ENCODE measurements at regions not wholly inside any gene's neighbourhood (a gene's known extent, or its start where the extent isn't known, plus 50 kb on each side); places are given as distances from the start of the nearest gene placed in this dataset.

DNA sequence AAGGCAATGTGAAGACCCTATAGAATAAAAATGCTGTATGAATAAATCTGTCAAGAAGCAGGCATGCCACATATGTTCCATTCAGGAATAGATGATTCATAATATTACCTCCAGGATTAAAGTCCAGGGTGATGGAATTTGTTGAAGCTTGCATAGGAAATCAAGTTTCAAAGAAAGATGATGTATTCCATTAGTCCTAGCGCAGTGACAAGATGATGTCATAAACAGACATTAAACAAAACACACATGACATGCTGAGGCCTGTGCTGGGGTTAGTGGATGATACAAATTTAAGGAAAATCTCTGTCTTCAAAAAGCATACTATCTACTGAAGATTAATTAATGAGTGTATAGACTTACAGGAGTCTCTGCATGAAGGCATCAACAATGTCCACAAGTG lies 1025.2 kb downstream of the CDH11 start:
- H3K18ac ChIP-seq (ENCODE audit: low read length): no peak overlapping the region
- no peak overlapping the region for H3K27ac ChIP-seq (replicated peaks; ENCODE audit: low read length)
- H3K4ac ChIP-seq (ENCODE audit: low read length): no peak overlapping the region
- no peak overlapping the region for H3K14ac ChIP-seq (ENCODE audit: low read length)
- no peak overlapping the region for H2AFZ ChIP-seq (ENCODE audit: low read length)
- H4K8ac ChIP-seq (ENCODE audit: low read depth, low read length): no peak overlapping the region
- no peaks in the 10 kb centered on the region for H3K79me1 ChIP-seq (ENCODE audit: low read depth, low read length)
- H2BK12ac ChIP-seq (ENCODE audit: low read length): no peak overlapping the region
- H3K23ac ChIP-seq (ENCODE audit: low read depth, low read length, poor library complexity): no peak overlapping the region
- H3K27me3 ChIP-seq (ENCODE audit: control insufficient read depth in 3 of 3, insufficient read depth in 3 of 3, low read depth in 1 of 3, low read length in 3 of 3): no peaks in the 10 kb centered on the region
- no peak overlapping the region for H4K91ac ChIP-seq (ENCODE audit: low read depth, low read length, poor library complexity)
- H2AK5ac ChIP-seq (ENCODE audit: low read depth, low read length): no peak overlapping the region
- H3K4me2 ChIP-seq (ENCODE audit: insufficient read depth, low read length, poor library complexity, severe bottlenecking): no peak overlapping the region
- no peaks in the 10 kb centered on the region for H3K36me3 ChIP-seq (replicated peaks in 1 of 2; ENCODE audit: control insufficient read depth in 2 of 2, insufficient read depth in 2 of 2, low read length in 2 of 2)
- H3K9ac ChIP-seq (ENCODE audit: low read depth, low read length, poor library complexity): no peak overlapping the region
- H2BK120ac ChIP-seq (ENCODE audit: low read depth, low read length): no peak overlapping the region
- H3K4me3 ChIP-seq (ENCODE audit: low read length in 2 of 2): no peak overlapping the region
- H2BK5ac ChIP-seq (ENCODE audit: low read length): no peak overlapping the region
- H3K4me1 ChIP-seq (ENCODE audit: control insufficient read depth in 2 of 2, insufficient read depth in 1 of 2, low read depth in 1 of 2, low read length in 2 of 2): peaks cover 7 to 8% of the 10 kb centered on the region in 2 donors
- DNase-seq (ENCODE audit: low spot score): no peak
- H2BK15ac ChIP-seq (ENCODE audit: low read length): no peak overlapping the region
- WGBS, 2 donors (ENCODE audit: extremely low coverage in 2 of 2, insufficient read length in 2 of 2, insufficient replicate concordance in 1 of 2): no CpG with 5 or more reads among the region's 1 CpG
- no peaks in the 10 kb centered on the region for H3K9me3 ChIP-seq (replicated peaks in 1 of 2; ENCODE audit: control insufficient read depth in 2 of 2, insufficient read depth in 1 of 2, low read depth in 1 of 2, low read length in 2 of 2)

- no CpG with 5 or more reads among the region's 7 CpGs for WGBS, 2 donors (ENCODE audit: extremely low coverage in 2 of 2, insufficient read length in 2 of 2, insufficient replicate concordance in 1 of 2)
- Histone ChIP-seq H3K4me3 (ENCODE audit: low read length in 2 of 2) (no peak overlapping the region), H3K9ac (ENCODE audit: low read depth, low read length, poor library complexity) (no peak overlapping the region), H4K91ac (ENCODE audit: low read depth, low read length, poor library complexity) (no peak overlapping the region), H3K4me1 (ENCODE audit: control insufficient read depth in 2 of 2, insufficient read depth in 1 of 2, low read depth in 1 of 2, low read length in 2 of 2) (peaks cover 7 to 8% of the 10 kb centered on the region in 2 donors), H3K14ac (ENCODE audit: low read length) (no peak overlapping the region), H3K23ac (ENCODE audit: low read depth, low read length, poor library complexity) (no peak overlapping the region), H2BK120ac (ENCODE audit: low read depth, low read length) (no peak overlapping the region), H4K8ac (ENCODE audit: low read depth, low read length) (no peak overlapping the region), H2BK5ac (ENCODE audit: low read length) (no peak overlapping the region), H3K36me3 (replicated peaks in 1 of 2; ENCODE audit: control insufficient read depth in 2 of 2, insufficient read depth in 2 of 2, low read length in 2 of 2) (no peaks in the 10 kb centered on the region), H3K27ac (replicated peaks; ENCODE audit: low read length) (no peak overlapping the region), H2AFZ (ENCODE audit: low read length) (no peak overlapping the region), H3K18ac (ENCODE audit: low read length) (no peak overlapping the region), H3K9me3 (replicated peaks in 1 of 2; ENCODE audit: control insufficient read depth in 2 of 2, insufficient read depth in 1 of 2, low read depth in 1 of 2, low read length in 2 of 2) (no peaks in the 10 kb centered on the region), H2BK15ac (ENCODE audit: low read length) (no peak overlapping the region), H3K4ac (ENCODE audit: low read length) (no peak overlapping the region), H2AK5ac (ENCODE audit: low read depth, low read length) (no peak overlapping the region), H3K4me2 (ENCODE audit: insufficient read depth, low read length, poor library complexity, severe bottlenecking) (no peak overlapping the region), H3K27me3 (ENCODE audit: control insufficient read depth in 3 of 3, insufficient read depth in 3 of 3, low read depth in 1 of 3, low read length in 3 of 3) (no peaks in the 10 kb centered on the region), H3K79me1 (ENCODE audit: low read depth, low read length) (no peaks in the 10 kb centered on the region), H2BK12ac (ENCODE audit: low read length) (no peak overlapping the region)
- no peak for DNase-seq (ENCODE audit: low spot score)
These were observed 1026.8 kb downstream of the CDH11 start for GRCh38 chr16:64094992-64095634.

DNA sequence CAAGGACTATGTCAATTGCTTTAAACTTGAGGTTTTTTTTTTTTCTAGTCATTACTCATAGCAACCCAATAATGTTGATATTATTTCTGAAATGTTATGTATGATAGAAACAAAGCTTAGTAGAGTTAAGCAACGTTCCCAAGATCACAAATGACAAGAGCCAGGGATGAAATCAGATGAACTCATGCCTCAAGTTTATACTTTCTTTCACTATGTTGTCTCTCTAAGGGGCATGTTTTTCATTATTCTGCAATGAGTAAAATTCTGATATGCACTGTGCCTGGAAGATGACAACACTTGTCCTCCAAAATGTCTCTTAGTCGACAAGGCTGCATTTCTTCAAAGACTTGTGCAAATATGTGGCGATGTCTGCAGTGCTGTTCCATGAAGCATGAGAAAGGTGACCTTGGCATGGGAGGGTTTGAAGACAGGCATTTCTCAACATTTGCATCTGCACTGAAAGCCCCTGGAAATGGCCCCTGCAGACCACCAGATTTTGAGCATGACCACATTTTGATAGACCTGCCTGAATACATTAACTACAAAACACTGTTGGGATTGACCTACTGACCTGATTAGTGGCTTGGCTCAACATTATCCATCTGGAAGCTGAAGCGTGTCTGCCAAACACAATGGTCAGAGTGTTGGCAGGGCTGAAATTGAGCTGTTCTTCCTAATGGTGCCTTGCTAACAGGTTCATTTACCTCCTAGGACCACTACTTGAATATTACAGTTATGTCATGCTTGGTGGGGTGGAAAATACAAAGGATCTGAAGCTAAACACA lies 1027.5 kb downstream of the CDH11 start:
- peak; percentile 21 for DNase-seq (ENCODE audit: low spot score)
- no peak overlapping the region for H3K9ac ChIP-seq (ENCODE audit: low read depth, low read length, poor library complexity)
- WGBS, 2 donors (ENCODE audit: extremely low coverage in 2 of 2, insufficient read length in 2 of 2, insufficient replicate concordance in 1 of 2): no CpG with 5 or more reads among the region's 4 CpGs

GRCh38 chr16:64092271-64092670 lies 1029.6 kb downstream of the CDH11 start:
- Histone ChIP-seq H3K4me1 (ENCODE audit: control insufficient read depth in 2 of 2, insufficient read depth in 1 of 2, low read depth in 1 of 2, low read length in 2 of 2) (peaks cover 7 to 8% of the 10 kb centered on the region in 2 donors), H3K18ac (ENCODE audit: low read length) (no peak overlapping the region), H3K14ac (ENCODE audit: low read length) (no peak overlapping the region), H3K23ac (ENCODE audit: low read depth, low read length, poor library complexity) (no peak overlapping the region), H4K91ac (ENCODE audit: low read depth, low read length, poor library complexity) (no peak overlapping the region), H2BK12ac (ENCODE audit: low read length) (no peak overlapping the region), H3K4ac (ENCODE audit: low read length) (no peak overlapping the region), H3K4me2 (ENCODE audit: insufficient read depth, low read length, poor library complexity, severe bottlenecking) (no peak overlapping the region), H3K4me3 (ENCODE audit: low read length in 2 of 2) (no peak overlapping the region), H3K27me3 (ENCODE audit: control insufficient read depth in 3 of 3, insufficient read depth in 3 of 3, low read depth in 1 of 3, low read length in 3 of 3) (no peaks in the 10 kb centered on the region), H2BK120ac (ENCODE audit: low read depth, low read length) (no peak overlapping the region), H3K27ac (replicated peaks; ENCODE audit: low read length) (no peak overlapping the region), H3K36me3 (replicated peaks in 1 of 2; ENCODE audit: control insufficient read depth in 2 of 2, insufficient read depth in 2 of 2, low read length in 2 of 2) (no peaks in the 10 kb centered on the region), H4K8ac (ENCODE audit: low read depth, low read length) (no peak overlapping the region), H2AFZ (ENCODE audit: low read length) (peak overlapping the region; percentile 58), H2BK5ac (ENCODE audit: low read length) (no peak overlapping the region), H2BK15ac (ENCODE audit: low read length) (no peak overlapping the region), H3K79me1 (ENCODE audit: low read depth, low read length) (no peaks in the 10 kb centered on the region), H3K9me3 (replicated peaks in 1 of 2; ENCODE audit: control insufficient read depth in 2 of 2, insufficient read depth in 1 of 2, low read depth in 1 of 2, low read length in 2 of 2) (no peaks in the 10 kb centered on the region), H3K9ac (ENCODE audit: low read depth, low read length, poor library complexity) (no peak overlapping the region), H2AK5ac (ENCODE audit: low read depth, low read length) (no peak overlapping the region)
- no peak for DNase-seq (ENCODE audit: low spot score)
- no CpG with 5 or more reads among the region's 3 CpGs for WGBS, 2 donors (ENCODE audit: extremely low coverage in 2 of 2, insufficient read length in 2 of 2, insufficient replicate concordance in 1 of 2)

More for the DNA sequence above, 1027.5 kb downstream of the CDH11 start:
- no peak overlapping the region for H2BK120ac ChIP-seq (ENCODE audit: low read depth, low read length)
- H3K79me1 ChIP-seq (ENCODE audit: low read depth, low read length): no peaks in the 10 kb centered on the region
- H3K4me3 ChIP-seq (ENCODE audit: low read length in 2 of 2): no peak overlapping the region
- H2BK15ac ChIP-seq (ENCODE audit: low read length): no peak overlapping the region
- no peaks in the 10 kb centered on the region for H3K27me3 ChIP-seq (ENCODE audit: control insufficient read depth in 3 of 3, insufficient read depth in 3 of 3, low read depth in 1 of 3, low read length in 3 of 3)
- no peak overlapping the region for H3K23ac ChIP-seq (ENCODE audit: low read depth, low read length, poor library complexity)
- H3K4ac ChIP-seq (ENCODE audit: low read length): no peak overlapping the region
- H2AK5ac ChIP-seq (ENCODE audit: low read depth, low read length): no peak overlapping the region
- H3K14ac ChIP-seq (ENCODE audit: low read length): no peak overlapping the region
- H2BK5ac ChIP-seq (ENCODE audit: low read length): no peak overlapping the region
- no peak overlapping the region for H2BK12ac ChIP-seq (ENCODE audit: low read length)
- no peak overlapping the region for H4K91ac ChIP-seq (ENCODE audit: low read depth, low read length, poor library complexity)
- H3K9me3 ChIP-seq (replicated peaks in 1 of 2; ENCODE audit: control insufficient read depth in 2 of 2, insufficient read depth in 1 of 2, low read depth in 1 of 2, low read length in 2 of 2): no peaks in the 10 kb centered on the region
- peaks cover 7 to 8% of the 10 kb centered on the region in 2 donors for H3K4me1 ChIP-seq (ENCODE audit: control insufficient read depth in 2 of 2, insufficient read depth in 1 of 2, low read depth in 1 of 2, low read length in 2 of 2)
- H3K18ac ChIP-seq (ENCODE audit: low read length): no peak overlapping the region
- H3K4me2 ChIP-seq (ENCODE audit: insufficient read depth, low read length, poor library complexity, severe bottlenecking): no peak overlapping the region
- no peak overlapping the region for H3K27ac ChIP-seq (replicated peaks; ENCODE audit: low read length)
- H3K36me3 ChIP-seq (replicated peaks in 1 of 2; ENCODE audit: control insufficient read depth in 2 of 2, insufficient read depth in 2 of 2, low read length in 2 of 2): no peaks in the 10 kb centered on the region
- no peak overlapping the region for H4K8ac ChIP-seq (ENCODE audit: low read depth, low read length)
- H2AFZ ChIP-seq (ENCODE audit: low read length): no peak overlapping the region
